GM06990 (cell line): ENCODE measurements at regions not wholly inside any gene's neighbourhood (a gene's known extent, or its start where the extent isn't known, plus 50 kb on each side); places are given as distances from the start of the nearest gene placed in this dataset.
"Not testable (repeated sequence)": the region's sequence is repeated elsewhere in the genome, so short reads cannot be mapped to it uniquely, and the experiment has no call there.

ENCODE experiments used
- DNase-seq: peaks from one replicate; pipeline ENCODE4 v3.0.0-alpha.2; 2011; ENCODE audit not compliant: insufficient read length; ENCODE audit errors: extremely low read depth
- H3K27me3 ChIP-seq: replicated peaks from 2 replicates; pipeline ENCODE4 v1.6.0; 2011; ENCODE audit warnings: low read length; ENCODE audit not compliant: control insufficient read depth, insufficient read depth
- H3K36me3 ChIP-seq: 2 replicates; pipeline ENCODE4 v1.5.1; 2011; ENCODE audit warnings: low read length; ENCODE audit not compliant: control insufficient read depth, insufficient read depth
- H3K4me3 ChIP-seq: replicated peaks from 2 replicates; pipeline ENCODE4 v1.5.1; 2011; ENCODE audit warnings: low read depth, mild to moderate bottlenecking, control low read depth, low read length
- CTCF ChIP-seq: IDR thresholded peaks from 2 replicates; pipeline ENCODE4 v1.5.1; 2011; ENCODE audit warnings: low read length, control low read depth, mild to moderate bottlenecking, inconsistent platforms; ENCODE audit not compliant: insufficient read depth, poor library complexity, severe bottlenecking

- DNase-seq = no peak
- Histone ChIP-seq H3K27me3 (no peaks in the 10 kb centered on the region), H3K36me3 (no peaks in the 10 kb centered on the region), H3K4me3 (no peak overlapping the region)
- no peak for TF ChIP-seq CTCF
Observed at GRCh38 chr6:137638926-137639706, 144.9 kb upstream of the OLIG3 start.

DNA sequence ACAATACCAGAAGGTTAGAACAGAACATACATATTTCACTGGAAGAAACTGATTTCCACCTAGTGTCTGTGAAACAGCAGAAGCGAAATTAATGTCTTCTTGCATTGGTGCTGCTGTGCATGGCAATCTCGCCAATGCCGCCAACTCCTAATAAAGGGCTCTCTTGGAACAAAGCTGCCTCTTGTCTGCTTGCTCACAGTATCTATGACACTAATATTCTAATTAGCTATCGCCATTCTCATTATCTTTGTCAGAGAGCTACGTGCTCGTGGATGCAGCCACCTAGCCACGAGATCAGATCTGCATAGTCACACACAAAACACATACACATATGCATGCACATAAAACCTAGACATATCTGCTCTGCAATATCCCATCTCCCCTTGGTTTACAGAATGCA is 145.9 kb upstream of the OLIG3 start:
- TF ChIP-seq CTCF = no peak
- no peak overlapping the region for H3K4me3 ChIP-seq
- H3K27me3 ChIP-seq = no peaks in the 10 kb centered on the region
- DNase-seq = no peak
- H3K36me3 ChIP-seq = no peaks in the 10 kb centered on the region

DNA sequence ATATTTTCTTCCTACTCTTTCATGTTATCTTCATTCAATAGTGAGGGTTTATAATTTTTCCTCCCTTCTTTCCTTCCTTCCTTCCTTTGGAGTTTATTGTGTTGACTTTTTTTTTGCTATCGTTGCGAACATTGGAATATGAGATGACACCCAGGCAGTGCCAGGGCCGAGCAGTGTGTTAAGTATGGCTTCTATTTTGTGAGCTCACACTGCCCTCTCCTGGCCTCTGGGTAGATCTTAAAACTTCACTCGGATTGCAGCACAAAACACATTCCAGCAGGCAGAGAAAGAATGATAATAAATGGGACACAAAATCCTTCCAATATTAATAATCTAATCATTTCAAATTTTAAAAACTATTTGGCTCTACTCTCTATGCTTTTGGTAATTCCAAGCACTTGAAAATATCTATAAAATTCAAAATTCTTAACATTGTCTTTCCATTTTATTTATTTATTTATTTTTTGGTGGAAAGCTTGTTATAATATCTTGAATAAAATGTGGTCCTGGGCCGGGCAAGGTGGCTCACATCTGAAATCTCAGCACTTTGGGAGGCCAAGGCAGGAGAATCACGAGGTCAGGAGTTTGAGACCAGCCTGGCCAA is 147.4 kb upstream of the OLIG3 start:
- H3K27me3 ChIP-seq = no peaks in the 10 kb centered on the region
- H3K4me3 ChIP-seq = no peak overlapping the region
- no peak for DNase-seq
- H3K36me3 ChIP-seq = no peaks in the 10 kb centered on the region
- TF ChIP-seq CTCF = peak; percentile 65

GRCh38 chr6:137643210-137643609 is 149.0 kb upstream of the OLIG3 start:
- not testable (repeated sequence) for H3K36me3 ChIP-seq, H3K27me3 ChIP-seq, DNase-seq, H3K4me3 ChIP-seq

- not testable (repeated sequence) for H3K27me3 ChIP-seq, DNase-seq, H3K36me3 ChIP-seq, H3K4me3 ChIP-seq
Observed at GRCh38 chr6:137643644-137644043, 149.4 kb upstream of the OLIG3 start.

DNA sequence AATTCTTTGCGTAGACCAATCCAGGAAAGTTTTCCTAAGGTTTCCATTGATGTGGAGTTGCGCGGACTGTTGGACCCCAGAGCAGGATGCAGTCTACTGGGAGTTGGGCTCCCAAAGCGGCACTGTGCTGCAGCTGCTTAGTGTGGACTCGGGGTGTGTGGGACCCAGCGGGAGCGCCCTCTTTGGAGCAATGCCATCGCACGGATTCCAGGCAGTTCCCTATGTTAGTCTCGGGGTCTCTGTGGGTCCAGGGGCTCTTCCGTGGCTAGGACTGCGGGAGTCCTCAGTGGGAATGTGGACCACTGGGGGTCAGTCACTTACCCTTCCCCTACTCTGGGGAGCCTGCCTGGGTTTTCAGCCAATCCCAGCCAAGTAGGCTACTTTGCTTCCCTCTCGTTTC is 151.7 kb upstream of the OLIG3 start:
- Histone ChIP-seq H3K4me3 (no peak overlapping the region), H3K36me3 (no peaks in the 10 kb centered on the region), H3K27me3 (no peaks in the 10 kb centered on the region)
- no peak for TF ChIP-seq CTCF
- no peak for DNase-seq
